Activated CD4-positive, alpha-beta T cell treated with anti-CD3 and anti-CD28 coated beads, Interleukin-2, amount 50 U/mL, for 1 hour (primary cell): ENCODE measurements at regions not wholly inside any gene's neighbourhood (a gene's known extent, or its start where the extent isn't known, plus 50 kb on each side); places are given as distances from the start of the nearest gene placed in this dataset.
A peak's percentile ranks its signal among the peaks of the same experiment; 100 is the strongest.

Experiments used
- DNase-seq: peaks from one replicate; pipeline ENCODE4 v3.0.0-alpha.2; 2020

DNA sequence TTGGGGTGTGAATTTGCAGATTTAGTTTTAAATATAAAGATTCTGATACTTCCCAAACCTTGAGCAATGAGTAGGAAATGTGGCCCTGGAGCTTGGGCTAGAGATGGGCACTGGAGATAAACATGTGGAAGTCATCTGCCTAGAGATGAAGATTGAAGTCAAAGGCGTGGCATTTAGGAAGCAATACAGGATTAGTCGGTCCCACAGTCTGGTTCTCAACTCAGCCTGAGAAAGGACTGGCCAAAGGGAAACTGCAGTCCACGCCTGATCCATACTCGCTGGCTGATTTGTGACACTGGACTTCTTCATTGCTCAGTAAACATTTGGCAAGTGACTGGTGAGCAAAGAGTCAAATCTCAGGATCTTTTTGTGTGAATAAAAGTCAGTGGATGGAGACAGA is 268.2 kb upstream of the ATP2B1 start:
- DNase-seq: no peak

DNA sequence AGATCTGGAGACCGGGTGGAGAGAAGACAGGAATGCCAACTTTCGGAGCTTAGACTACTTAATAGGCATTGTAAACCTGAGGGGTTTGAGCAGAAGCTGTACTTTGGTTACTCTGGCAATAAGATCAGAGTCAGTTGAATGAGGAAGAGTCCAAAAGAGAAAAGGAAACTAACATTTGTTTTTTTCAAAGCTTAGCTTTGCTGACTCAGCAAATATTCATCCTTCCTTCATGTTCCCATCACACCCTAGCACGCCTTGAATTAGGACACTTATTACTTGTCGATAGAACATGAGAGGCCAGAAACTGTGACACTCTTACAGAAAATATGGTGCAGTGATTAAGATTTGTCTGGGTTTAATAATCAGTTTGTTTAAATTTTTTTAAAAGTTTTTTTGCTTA is 266.9 kb upstream of the ATP2B1 start:
- no peak for DNase-seq

DNA sequence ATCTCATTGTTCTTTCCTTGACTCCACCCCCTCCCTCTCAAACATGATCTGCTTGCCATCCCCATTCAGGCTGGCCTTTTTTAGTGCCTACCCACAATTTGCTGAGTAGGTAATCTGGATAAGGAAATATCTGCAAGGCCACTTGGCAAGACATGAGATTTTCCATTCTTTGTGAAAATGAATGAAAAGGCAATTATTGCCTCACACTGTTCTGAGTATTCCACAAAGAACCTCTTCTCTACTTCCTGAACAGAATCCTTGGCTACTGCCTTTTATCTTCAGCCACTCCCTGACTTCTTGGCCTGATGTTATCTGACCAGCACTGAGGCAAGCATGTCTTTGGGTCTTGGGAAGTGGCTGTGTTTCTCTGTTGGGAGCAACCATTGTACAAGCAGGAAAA is 263.2 kb upstream of the ATP2B1 start:
- DNase-seq: no peak

DNA sequence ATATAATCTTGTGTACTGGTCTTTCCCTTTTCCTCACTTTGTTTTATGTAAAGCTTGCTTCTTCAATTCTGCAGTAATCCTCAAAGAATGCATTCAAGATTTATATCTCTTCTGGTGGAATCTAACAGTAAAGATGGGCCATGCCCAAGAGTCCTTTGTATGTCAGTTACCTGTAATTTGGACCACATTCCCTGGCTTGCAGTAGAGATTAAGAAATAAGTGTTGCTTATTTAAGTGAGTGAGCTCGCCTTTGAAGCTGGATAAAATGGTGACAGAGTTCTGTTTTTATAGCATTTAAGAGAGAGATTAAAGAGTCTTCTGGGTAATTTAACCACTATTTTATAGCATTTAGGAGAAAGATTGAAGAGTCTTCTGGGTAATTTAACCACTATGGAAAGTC is 262.1 kb upstream of the ATP2B1 start:
- DNase-seq: no peak

DNA sequence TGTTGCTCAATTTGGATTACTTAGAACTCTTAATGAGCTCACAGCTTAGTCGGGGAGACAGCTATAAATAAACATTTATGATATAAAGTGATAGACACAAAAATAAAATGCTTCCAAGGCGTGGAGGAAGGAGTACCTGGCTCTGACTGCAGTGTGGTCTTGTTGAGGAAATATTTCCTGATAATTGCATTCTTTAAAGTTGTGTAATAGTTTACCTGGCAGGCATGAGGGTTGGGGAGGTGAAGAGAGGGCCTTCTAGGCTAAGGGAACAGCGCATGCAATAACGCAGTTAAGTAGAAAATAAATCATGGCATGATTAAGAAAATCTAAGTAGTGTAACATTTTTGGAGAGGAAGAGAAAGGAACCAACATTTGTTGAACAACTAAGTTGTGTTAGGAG is 260.5 kb upstream of the ATP2B1 start:
- no peak for DNase-seq

DNA sequence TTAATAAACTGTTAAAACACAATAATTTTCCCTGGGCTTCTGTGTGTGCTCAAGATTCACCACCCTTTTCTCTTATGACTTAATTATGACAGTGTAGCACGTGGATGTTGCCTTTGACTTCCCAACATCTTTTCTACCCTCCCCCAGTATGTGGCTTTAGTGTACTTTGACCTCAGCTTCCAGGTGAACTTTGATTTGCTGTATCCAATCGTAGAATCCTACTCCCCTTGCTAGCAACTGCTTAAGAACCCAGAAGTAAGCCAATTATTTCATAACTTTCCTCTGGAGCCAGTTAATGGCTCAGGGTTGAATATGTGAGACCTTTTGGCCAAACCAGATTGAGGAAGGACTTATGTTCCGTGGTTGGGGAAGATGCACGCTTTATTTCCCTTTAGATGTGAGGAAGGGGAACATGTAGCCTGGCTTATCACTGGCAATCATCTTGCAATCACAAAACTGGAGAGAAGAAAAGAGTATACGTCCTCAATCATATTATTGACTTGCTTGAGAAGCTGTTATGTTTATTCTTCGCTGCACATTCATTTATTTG is 259.6 kb upstream of the ATP2B1 start:
- no peak for DNase-seq

DNA sequence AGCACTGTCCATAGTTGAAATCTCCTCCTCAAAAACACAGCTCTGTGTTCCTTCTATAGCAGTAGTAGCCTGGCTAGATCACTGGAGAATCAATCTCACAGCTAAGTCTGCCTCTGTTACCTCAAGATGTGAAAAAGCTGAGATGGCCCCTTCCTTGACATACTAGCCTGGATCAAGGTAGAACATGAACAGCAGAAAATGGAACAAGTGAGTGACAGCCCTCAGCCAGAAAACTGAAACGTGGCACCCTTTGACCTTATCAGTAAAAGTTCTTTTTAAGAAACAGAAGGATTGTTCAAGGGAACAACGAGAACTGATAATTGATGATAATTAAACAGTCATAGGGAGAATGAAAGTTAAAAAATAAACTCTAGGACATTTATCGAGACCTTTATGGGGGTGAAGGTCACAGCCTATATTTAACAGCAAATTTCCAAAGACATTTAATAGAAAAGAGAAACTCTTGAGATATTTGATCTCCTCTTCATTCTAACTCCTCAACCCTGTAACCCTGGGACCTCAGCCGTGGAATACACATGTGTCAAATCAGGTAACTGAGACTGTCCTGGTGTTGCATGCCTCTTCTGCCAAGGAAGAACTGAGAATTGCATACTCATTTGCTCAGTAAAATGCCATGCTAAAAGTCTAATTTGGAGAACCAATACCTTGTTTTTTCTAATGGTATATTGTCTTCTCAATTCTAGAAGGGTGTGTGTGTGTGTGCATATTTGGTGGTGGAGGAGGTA is 258.0 kb upstream of the ATP2B1 start:
- no peak for DNase-seq

DNA sequence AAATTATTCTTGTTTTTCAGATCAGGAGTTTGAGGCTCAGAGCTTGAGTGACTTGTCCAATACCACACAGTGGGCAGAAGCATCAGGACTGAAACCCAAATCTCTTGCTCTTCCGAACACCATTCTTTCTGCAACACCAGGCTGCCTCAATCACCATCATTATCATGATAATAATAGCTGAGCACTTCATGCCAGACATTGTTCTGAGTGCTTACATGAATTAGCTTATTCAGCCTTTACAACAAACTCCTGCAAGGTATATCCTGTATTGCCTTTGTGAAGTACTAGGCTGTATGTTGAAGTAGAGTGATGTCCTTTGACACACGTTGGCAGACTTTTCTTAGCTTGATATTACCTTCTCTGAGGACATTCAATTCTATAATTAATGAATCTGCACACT is 257.4 kb upstream of the ATP2B1 start:
- DNase-seq: no peak

DNA sequence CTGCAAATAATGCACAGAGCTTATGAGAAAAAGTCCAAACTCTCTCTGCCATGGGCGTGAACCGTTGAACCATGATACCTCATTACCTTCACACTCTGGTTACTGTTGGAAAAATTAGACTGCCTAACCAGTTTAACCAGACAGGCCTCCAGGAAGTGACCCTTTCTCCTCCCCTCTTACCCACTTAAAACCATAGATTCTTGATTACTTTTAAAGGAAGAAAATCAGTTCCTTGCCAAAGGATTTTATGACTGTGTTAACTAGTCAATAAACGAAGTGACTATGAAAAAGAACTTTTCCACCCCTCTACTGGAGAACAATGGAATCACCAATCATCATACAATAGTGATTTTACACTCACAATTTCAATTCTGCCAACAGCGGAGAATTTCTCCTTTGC is 254.0 kb upstream of the ATP2B1 start:
- DNase-seq: no peak

DNA sequence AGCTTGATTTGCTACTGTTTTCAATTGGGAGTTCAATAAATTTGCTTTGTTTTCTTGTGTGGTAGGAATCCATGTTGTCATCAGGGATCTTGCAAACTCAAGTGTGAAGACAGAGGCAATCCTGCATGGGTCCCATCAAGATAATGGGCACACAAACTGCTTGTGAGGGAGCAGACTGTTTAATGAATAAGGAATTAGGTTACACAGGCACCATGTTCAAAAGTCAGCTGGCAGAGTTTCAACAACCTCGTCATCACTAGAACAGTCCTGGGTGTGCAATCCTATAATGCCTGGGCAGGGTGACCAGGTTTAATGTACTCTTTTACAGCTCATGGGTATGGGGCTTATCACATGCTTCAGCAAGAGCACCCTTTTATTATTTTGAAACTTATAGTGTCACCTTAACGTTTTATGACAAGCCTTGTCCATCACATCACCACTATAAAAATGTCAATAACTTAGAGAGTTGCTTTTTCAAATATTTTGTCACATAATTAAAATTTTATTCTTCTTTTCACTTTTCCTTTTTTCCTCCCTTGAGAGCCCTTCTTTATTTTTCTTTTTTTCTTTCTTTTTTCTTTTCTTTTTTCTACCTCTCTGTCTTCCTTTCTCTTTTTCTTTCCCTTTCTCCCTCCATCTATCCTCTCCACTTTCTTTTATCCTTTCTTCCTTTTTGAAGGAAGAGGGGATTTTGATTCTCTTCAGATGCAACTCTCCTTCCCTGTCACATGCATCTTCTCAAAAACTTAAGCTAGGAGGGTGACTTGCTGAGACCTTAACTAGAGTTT is 252.2 kb upstream of the ATP2B1 start:
- no peak for DNase-seq

DNA sequence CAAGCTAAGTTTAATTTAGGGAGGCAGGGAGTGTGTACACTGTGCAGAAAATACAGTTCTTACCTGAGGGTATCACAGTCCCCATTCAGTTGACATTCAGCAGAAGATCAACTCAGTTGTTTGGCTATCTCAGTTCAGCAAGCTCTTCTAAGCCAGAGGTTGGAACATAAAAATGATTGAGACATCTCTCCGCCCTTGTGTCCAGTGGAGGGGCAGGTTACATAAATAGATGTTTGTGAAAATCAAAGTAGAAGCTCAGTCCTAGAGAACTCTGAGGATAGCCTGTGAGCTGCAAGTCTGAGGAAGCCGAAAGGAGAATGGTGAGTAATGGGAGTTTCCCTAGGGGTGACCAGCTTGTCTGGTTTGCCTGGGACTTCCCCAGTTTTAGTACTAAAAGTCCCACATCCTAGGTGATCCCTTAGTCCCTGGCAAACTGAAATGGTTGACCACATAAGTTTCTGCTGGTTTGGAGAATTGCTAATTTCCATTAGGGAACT is 251.4 kb upstream of the ATP2B1 start:
- no peak for DNase-seq

DNA sequence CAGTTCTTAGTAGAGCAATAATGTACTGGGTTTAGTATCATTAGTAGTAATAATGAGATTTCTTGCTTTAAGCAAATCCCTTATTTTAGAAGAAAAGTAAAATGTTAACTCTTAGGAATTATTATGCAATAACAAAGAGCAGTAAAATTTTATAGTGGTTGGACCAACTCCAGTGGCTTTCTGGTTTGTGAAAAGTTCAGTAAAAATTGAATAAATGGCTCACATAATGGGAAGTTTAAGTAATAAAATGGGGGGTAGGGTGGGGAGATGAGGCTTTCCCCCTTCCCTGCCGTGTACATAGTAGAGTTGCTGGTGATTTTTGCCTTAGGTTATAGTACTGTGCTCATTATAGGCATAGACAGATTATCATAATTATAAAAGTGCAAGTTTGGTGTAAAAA is 250.5 kb upstream of the ATP2B1 start:
- DNase-seq: no peak

DNA sequence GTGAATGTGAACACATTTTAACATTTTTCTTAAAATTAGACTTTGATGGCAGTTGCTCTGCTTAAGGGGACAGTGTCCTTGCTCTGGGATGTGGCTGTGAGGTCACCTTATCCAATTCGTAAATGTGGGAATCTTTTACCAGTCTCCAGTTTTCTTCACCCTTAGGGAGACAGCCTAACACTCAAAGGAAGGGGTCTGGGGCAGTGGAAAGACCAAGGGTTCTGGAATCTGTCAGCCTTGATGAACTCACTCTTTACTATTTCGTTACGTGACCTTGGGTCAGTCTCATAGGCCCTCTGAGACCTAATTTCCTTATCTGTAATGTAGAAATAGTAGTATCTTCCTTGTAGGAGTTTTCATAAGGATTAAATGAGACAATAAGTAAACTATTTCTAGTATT is 245.6 kb upstream of the ATP2B1 start:
- DNase-seq: no peak

DNA sequence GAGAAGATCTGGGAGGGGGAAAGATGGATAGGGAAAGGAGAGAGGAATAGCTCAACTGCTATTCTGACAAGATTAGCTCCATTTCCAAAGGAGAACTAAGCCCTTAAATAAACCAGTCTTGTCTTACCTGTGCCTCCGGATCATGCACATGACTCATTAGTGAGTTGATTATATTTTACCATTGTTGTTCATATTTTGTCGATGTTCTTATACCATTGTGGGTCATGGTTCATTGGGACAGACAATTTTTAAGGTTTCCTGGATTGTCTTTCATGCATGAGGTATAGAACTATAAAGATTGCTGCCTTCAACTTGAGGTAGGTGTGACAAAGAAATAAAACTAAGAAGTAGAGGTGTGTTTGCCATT is 243.0 kb upstream of the ATP2B1 start:
- DNase-seq: no peak

DNA sequence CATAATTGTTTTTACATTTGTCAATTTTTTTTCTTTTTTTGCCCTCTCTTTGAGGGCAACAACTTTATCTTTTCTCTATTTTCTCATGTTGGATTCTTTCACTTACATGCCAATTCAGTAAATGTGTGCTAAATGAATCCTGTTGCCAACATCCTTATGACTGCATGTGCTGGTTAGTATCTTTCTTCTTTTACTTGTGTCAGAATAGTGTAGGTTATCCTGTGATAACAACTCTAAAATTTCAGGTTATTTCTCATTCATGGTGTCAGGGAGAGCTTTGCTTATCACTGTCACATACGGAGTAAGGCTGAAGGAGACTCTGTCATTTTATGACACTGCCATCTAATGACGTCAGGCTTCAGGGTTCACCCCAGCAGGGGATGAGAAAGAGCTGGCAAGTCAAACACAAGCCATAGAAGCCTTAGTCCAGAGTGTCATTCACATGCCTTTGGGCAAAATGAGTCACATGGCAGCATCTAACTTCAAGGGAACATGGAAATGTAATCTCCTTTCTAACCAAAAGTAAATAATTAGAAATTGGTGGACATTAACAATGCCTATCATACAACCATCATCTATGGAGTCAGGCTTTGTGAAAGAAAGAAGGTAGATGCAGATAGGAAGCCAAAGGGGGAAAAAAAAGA is 242.5 kb upstream of the ATP2B1 start:
- DNase-seq: no peak

DNA sequence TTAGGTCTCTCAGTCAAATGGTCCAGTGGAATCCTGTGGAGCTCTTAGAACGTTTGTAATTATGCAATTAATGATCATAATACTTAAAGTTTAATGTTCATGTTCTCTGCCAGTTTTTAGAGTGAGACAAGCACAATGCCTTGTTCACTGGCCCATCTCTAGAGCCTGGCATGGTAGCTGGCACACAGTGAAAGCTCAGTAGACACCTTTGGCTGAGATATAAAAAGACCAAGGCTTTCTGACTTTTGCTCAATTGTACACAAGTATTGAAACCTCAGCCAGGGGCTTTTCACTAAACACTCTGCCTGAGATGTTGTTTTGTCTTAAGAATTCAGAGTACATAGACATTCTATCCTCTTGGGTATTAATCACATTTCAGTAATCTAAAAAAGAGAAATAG is 241.8 kb upstream of the ATP2B1 start:
- DNase-seq: no peak

DNA sequence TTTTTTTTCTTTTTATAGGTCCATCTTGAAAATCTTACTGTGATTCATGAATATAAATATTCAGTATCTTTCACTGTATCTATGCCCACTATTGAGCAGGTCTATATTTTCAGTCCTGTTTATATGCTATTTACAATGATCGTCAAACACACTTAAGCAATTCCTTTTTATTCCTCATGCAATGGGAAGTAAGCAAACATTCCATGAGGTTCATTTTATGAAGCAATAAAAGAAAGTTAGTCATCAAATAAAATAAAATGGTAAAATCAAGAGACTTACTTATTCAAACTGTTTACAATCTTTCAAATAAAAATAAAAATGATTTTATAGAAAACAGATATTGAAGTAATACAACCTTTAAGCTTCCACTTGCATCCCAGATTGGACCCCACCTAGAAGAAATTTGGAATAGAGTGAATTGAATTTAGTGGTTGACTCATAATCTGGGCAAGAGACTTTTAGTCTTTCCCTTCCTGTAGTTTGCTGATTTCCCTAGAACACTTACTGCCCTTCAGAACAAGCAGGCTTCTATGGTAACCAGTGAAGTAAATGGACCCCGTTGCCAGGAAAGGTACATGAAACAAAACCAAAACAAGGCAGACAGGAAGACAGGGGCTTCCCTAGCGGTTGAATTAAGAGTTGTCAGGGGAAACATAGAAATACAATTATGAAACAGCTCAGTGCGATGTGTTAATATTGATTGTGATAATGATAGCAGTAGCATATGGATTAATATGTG is 241.0 kb upstream of the ATP2B1 start:
- peak; percentile 25 for DNase-seq

DNA sequence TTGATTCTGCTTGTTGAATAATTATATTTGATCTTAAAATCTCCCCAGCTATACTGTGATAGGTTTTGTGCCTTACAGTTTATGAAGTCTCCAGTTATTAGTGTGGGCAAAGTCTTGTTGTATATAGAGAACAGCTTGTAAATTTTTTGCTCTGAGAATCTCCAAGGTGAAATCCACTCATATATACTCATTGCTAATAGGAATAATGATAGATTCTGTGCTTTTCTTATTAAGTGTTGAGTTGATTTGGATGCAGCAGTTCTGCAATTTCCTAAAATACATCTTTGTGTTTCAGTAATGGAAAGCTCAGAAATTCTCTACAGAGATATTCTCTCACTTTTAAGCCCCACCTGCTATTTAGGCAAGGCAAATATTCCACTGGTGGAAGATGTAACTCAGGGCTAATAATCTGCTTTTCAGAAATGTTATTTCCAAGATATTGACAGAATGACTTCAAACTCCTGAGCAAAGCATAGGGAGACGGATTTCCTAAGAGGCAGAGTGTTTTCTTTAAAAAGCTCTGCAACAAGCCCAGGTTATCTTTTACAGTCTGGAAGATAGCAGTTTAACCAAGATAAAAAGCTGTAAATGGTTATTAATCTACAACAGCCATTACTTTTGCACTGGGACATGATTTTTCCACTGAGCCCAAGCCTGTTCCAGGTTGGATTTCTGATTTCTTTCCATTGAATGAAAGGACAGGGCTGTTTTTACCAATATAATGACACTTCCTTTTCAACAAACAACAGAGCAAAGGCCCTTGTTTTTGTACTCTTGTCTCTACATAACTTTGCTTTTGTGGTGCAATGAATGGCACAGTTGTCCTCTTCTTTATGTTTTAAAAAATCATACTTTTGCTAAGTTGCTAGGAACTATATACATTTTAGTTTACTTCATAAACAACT is 239.9 kb upstream of the ATP2B1 start:
- no peak for DNase-seq

DNA sequence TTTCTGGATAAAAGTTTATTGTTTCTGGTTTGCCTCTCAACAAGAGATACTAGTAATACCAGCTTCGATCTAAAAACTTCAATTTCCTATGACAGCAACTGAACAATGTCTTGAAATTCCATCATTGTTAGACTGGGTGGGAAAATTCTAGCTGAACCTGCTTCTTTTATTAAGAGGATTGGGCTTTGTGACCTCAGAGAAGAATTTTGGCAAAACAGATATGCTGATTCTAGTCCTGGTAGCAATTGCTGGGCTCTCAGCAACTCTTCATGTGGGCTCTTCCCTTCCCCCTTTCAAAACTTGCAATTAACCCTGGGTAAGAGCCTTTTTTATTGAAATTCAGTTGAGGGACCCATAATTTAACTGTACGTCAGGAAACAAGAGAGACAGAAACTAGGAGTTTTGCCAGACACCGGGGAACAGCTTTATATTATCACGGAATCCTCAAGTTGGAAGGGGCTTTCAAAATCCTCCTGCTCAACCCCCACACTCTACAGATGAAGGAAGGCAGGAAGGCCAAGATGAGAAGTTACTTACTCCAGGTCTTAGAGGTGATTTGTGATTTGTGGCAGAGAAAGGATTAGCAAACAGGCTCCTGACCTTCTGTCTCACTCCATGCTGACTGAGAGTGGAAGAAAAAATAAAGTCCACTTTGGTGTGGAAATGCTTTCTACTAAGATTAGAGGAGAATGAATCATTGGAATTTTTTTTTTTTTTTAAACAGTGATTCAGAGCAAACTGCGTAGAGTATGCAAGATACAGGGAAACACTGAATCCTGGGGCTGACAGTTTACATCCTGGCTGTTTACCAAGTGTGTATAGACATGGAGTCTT is 239.0 kb upstream of the ATP2B1 start:
- DNase-seq: no peak

DNA sequence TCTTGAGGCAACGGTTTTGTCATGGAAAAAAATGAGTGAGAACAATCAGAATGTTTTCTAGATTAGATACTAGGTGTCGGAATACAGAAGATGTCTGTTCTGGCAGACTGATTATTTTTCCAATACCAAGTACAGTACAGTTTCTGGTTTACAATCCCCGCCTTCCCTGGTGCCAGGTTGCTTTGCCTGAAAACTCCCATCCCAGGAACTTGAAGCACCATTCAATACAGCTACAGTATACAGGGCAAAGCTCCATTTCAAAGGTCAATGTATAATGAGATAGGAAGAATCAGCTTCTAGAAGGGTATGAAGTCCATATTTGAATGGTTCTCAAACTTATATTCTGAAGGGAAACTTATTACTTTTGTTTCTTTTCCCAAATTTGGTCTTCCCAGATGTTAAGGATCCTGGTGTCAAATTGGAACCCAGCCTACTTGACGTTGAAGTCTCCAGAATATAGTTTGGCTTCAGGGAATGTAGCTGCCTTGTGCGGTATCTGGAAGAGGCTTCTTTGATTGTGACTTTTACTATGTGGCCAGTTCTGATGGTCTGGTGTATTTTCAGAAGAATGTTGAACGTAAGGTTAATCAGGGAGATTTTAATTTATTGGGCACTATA is 238.0 kb upstream of the ATP2B1 start:
- DNase-seq: no peak

DNA sequence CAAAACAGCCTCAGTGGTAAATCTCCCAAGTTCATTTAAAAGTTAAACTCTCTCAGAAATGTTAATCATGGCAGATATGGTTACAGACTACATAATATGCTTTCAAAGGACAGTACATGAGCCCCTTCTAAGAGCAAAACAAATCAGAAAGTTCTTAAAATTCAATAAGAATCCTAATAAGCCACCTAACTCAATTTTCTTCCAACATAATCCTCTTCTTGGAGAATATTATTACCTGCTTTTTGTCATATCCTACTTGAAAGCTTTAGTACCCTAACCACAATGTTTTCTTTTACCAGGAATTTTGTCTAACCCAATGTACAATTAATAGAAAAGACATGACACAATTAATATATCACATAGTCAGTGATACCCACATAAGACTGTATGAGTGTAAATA is 236.5 kb upstream of the ATP2B1 start:
- DNase-seq: no peak
